WTC11 (cell line): ENCODE measurements at regions not wholly inside any gene's neighbourhood (a gene's known extent, or its start where the extent isn't known, plus 50 kb on each side); places are given as distances from the start of the nearest gene placed in this dataset.

ENCODE experiments used
- ATF2 ChIP-seq: sonication (generic); formaldehyde crosslinking; IDR thresholded peaks from 2 replicates; pipeline ENCODE4 v1.8.1; 2022; ENCODE audit warnings: low read depth, missing genetic modification reagents, borderline replicate concordance
- ATF3 ChIP-seq: sonication (generic); formaldehyde crosslinking; conservative IDR thresholded peaks from 2 replicates; pipeline ENCODE4 v1.8.1; 2022; ENCODE audit warnings: mild to moderate bottlenecking, missing genetic modification reagents
- CTCF ChIP-seq: fragments of 200-600 bp; IDR thresholded peaks from 2 replicates; pipeline ENCODE4 v1.8.0; 2022; ENCODE audit warnings: antibody characterized with exemption
- E2F4 ChIP-seq: sonication (generic); formaldehyde crosslinking; IDR thresholded peaks from 2 replicates; pipeline ENCODE4 v1.8.1; 2022; ENCODE audit warnings: low read depth, mild to moderate bottlenecking, moderate library complexity, missing genetic modification reagents, borderline replicate concordance
- FOXK1 ChIP-seq: sonication (generic); formaldehyde crosslinking; IDR thresholded peaks from 2 replicates; pipeline ENCODE4 v1.8.0; 2022; ENCODE audit warnings: mild to moderate bottlenecking, moderate library complexity, missing genetic modification reagents
- FOXP4 ChIP-seq: sonication (generic); formaldehyde crosslinking; IDR thresholded peaks from 2 replicates; pipeline ENCODE4 v1.8.0; 2022; ENCODE audit warnings: mild to moderate bottlenecking, missing genetic modification reagents
- HMGA2 ChIP-seq: fragments of 250-450 bp; sonication (Bioruptor Pico); IDR thresholded peaks from 2 replicates; pipeline ENCODE4 v1.4.0; 2021; ENCODE audit warnings: mild to moderate bottlenecking, moderate library complexity
- HMGXB4 ChIP-seq: sonication (generic); formaldehyde crosslinking; IDR thresholded peaks from 2 replicates; pipeline ENCODE4 v1.8.1; 2023; ENCODE audit warnings: mild to moderate bottlenecking, moderate library complexity, missing genetic modification reagents
- MAX ChIP-seq: sonication (generic); formaldehyde crosslinking; IDR thresholded peaks from 2 replicates; pipeline ENCODE4 v1.8.0; 2022; ENCODE audit warnings: mild to moderate bottlenecking, missing genetic modification reagents
- SMAD3 ChIP-seq: sonication (generic); formaldehyde crosslinking; IDR thresholded peaks from 2 replicates; pipeline ENCODE4 v1.8.0; 2022; ENCODE audit warnings: missing genetic modification reagents, mild to moderate bottlenecking, borderline replicate concordance
- USF2 ChIP-seq: sonication (generic); formaldehyde crosslinking; IDR thresholded peaks from 2 replicates; pipeline ENCODE4 v1.8.1; 2023; ENCODE audit warnings: mild to moderate bottlenecking, missing genetic modification reagents, moderate library complexity
- ZNF121 ChIP-seq: sonication (generic); formaldehyde crosslinking; IDR thresholded peaks from 2 replicates; pipeline ENCODE4 v1.8.0; 2023; ENCODE audit warnings: missing genetic modification reagents
- ZSCAN18 ChIP-seq: fragments of 250-450 bp; sonication (Bioruptor Pico); IDR thresholded peaks from 2 replicates; pipeline ENCODE4 v2.1.2; 2022; ENCODE audit warnings: mild to moderate bottlenecking, moderate library complexity

GRCh38 chr1:230517326-230517725, 91.2 kb upstream of the PGBD5 start:
- no peak for TF ChIP-seq MAX (CRISPR knock-in tag)
- TF ChIP-seq ATF3 (CRISPR knock-in tag), result no peak
- no peak for TF ChIP-seq CTCF
- no peak for TF ChIP-seq FOXP4
- no peak for TF ChIP-seq E2F4 (CRISPR knock-in tag)
- no peak for TF ChIP-seq ATF2
- no peak for TF ChIP-seq HMGA2 (CRISPR knock-in tag)
- no peak for TF ChIP-seq ZNF121 (CRISPR knock-in tag)
- no peak for TF ChIP-seq FOXK1
- no peak for TF ChIP-seq HMGXB4 (CRISPR knock-in tag)
- no peak for TF ChIP-seq USF2 (CRISPR knock-in tag)
- TF ChIP-seq SMAD3 (CRISPR knock-in tag), result no peak
- TF ChIP-seq ZSCAN18 (CRISPR knock-in tag), result no peak
